ENCODE measurements at regions not wholly inside any gene's neighbourhood (a gene's known extent, or its start where the extent isn't known, plus 50 kb on each side); places are given as distances from the start of the nearest gene placed in this dataset.

DNA sequence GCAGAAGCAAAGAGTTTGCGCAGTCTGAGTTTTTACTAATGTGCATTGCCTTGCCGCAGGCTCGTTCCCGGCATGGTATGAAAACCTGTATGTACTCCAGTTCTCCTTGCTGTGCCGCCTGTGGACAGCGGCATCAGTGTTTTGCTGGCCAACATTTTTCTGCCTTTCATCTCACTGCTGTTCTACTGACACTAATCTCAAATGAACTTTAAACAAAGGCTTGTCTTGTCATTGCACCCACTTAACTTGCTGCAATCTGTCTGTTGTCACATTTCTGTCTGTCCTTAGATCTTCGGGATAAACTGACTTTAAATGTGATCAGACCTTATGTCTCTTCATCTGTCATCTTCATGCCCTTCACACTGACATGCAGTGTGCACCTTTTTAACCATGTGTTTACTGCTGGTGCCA lies 71.7 kb upstream of the ZNRF2 start:
- Histone ChIP-seq H3K4me3 (no peak overlapping the region), H3K27me3 (no peaks in the 10 kb centered on the region), H3K36me3 (no peaks in the 10 kb centered on the region), H3K9me3 (peaks cover 0 to 7% (median 0%) of the 10 kb centered on the region in 11 donors), H3K4me1 (peaks cover 0 to 11% (median 0%) of the 10 kb centered on the region in 9 donors), H3K27ac (no peak overlapping the region)
- 44 to 61% methylated on average over 7 of the region's 7 CpGs for WGBS, 2 donors
- intact Hi-C loops (cut with DNase I), result no loop called here
- DNase-seq (no peak), ATAC-seq (no peak)
- TF ChIP-seq, protein P1, sequence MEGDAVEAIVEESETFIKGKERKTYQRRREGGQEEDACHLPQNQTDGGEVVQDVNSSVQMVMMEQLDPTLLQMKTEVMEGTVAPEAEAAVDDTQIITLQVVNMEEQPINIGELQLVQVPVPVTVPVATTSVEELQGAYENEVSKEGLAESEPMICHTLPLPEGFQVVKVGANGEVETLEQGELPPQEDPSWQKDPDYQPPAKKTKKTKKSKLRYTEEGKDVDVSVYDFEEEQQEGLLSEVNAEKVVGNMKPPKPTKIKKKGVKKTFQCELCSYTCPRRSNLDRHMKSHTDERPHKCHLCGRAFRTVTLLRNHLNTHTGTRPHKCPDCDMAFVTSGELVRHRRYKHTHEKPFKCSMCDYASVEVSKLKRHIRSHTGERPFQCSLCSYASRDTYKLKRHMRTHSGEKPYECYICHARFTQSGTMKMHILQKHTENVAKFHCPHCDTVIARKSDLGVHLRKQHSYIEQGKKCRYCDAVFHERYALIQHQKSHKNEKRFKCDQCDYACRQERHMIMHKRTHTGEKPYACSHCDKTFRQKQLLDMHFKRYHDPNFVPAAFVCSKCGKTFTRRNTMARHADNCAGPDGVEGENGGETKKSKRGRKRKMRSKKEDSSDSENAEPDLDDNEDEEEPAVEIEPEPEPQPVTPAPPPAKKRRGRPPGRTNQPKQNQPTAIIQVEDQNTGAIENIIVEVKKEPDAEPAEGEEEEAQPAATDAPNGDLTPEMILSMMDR (IDR thresholded peaks at IDR 0.05), result no peak

DNA sequence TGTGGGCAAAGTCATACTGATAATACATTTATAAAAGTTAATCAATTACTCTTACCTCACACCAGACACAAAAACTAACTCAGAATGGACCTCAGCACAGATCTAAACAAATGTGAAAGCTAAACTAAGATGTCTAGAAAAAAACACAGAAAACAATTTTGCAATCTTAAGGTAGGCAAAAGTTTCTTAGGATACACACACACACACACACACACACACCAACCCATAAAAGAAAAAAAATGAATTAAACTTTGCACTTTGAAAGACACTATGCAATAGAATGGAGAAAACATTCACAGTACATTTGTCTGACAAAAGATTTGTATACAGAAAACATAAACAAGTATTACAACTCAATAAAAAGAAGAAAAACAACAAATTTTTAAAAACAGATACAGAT lies 70.8 kb upstream of the ZNRF2 start:
- no peak overlapping the region for H3K27ac ChIP-seq
- no peaks in the 10 kb centered on the region for H3K27me3 ChIP-seq
- H3K36me3 ChIP-seq, result no peaks in the 10 kb centered on the region
- TF ChIP-seq, protein P1 (IDR thresholded peaks at IDR 0.05), result no peak
- DNase-seq (no peak), ATAC-seq (no peak)
- H3K9me3 ChIP-seq, result peaks cover 0 to 12% (median 2%) of the 10 kb centered on the region in 11 donors
- intact Hi-C loops (cut with DNase I), result no loop called here
- peaks cover 0 to 11% (median 0%) of the 10 kb centered on the region in 9 donors for H3K4me1 ChIP-seq
- no peak overlapping the region for H3K4me3 ChIP-seq

DNA sequence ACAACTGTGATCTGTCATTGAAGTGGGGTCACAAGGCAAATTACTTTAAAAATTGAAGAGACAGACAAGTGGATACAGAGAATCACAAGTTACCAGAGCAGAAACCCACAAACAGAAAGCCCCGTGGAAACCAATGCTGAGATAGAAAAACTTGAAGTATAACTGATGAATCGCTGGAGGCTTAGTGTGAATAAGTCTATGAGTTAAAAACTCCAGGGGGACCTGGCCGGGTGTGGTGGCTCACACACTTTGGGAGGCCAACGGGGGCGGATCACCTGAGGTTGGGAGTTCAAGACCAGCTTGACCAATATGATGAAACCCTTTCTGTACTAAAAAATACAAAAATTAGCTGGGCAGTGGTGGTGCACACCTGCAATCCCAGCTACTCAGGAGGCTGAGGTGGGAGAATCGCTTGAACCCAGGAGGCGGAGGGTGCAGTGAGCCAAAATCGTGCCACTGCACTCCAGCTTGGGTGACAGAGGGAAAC lies 69.7 kb upstream of the ZNRF2 start:
- H3K27me3 ChIP-seq, result no peaks in the 10 kb centered on the region
- intact Hi-C loops (cut with DNase I), result no loop called here
- peaks cover 0 to 11% (median 0%) of the 10 kb centered on the region in 9 donors for H3K4me1 ChIP-seq
- no peaks in the 10 kb centered on the region for H3K36me3 ChIP-seq
- no peak overlapping the region for H3K4me3 ChIP-seq
- TF ChIP-seq, protein P1 (IDR thresholded peaks at IDR 0.05), result no peak
- no peak for DNase-seq
- no peak for ATAC-seq
- WGBS, 2 donors, result 94 to 97% methylated on average over 8 of the region's 8 CpGs
- H3K9me3 ChIP-seq, result peaks cover 0 to 22% (median 9%) of the 10 kb centered on the region in 11 donors
- H3K27ac ChIP-seq, result no peak overlapping the region

GRCh38 chr7:30221764-30222163 lies 62.6 kb upstream of the ZNRF2 start:
- H3K36me3 ChIP-seq, result no peaks in the 10 kb centered on the region
- 95% methylated on average over 5 of the region's 5 CpGs for WGBS, 2 donors
- H3K4me1 ChIP-seq, result peaks cover 0 to 36% (median 15%) of the 10 kb centered on the region in 9 donors
- no peak for DNase-seq
- H3K4me3 ChIP-seq, result no peak overlapping the region
- no peaks in the 10 kb centered on the region for H3K27me3 ChIP-seq
- ATAC-seq, result no peak
- intact Hi-C loops (cut with DNase I), result no loop called here
- H3K9me3 ChIP-seq, result peaks cover 0 to 43% (median 9%) of the 10 kb centered on the region in 11 donors
- no peak overlapping the region for H3K27ac ChIP-seq
- TF ChIP-seq, protein P1 (IDR thresholded peaks at IDR 0.05), result no peak
